Stimulated activated naive CD8-positive, alpha-beta T cell treated with anti-CD3 and anti-CD28 coated beads, Interleukin-15, amount 100 ng/mL, for 72 hours (primary cell): ENCODE measurements at regions not wholly inside any gene's neighbourhood (a gene's known extent, or its start where the extent isn't known, plus 50 kb on each side); places are given as distances from the start of the nearest gene placed in this dataset.

Source experiments
- ATAC-seq: fragments of 150-1000 bp; cut with Tn5 transposase; 2 replicates; pipeline ENCODE4 v1.10.0; 2021; ENCODE audit warnings: mild to moderate bottlenecking, moderate library complexity
- DNase-seq, 2 donors: peaks; one replicate each; pipeline ENCODE4 v3.0.0; 2021 to 2022
- H3K27ac Mint-ChIP-seq, 2 donors: one replicate each; pipeline ENCODE4 v1.8.0; 2022; ENCODE audit warnings: mild to moderate bottlenecking in 2 of 2, mixed read lengths in 2 of 2, moderate library complexity in 2 of 2
- H3K27me3 Mint-ChIP-seq: one replicate; pipeline ENCODE4 v1.8.0; 2022; ENCODE audit warnings: mixed read lengths
- H3K4me1 Mint-ChIP-seq: one replicate; pipeline ENCODE4 v1.8.0; 2022; ENCODE audit warnings: mild to moderate bottlenecking, mixed read lengths
- H3K4me3 Mint-ChIP-seq, 2 donors: one replicate each; pipeline ENCODE4 v1.8.0; 2022; ENCODE audit warnings: mild to moderate bottlenecking in 2 of 2, mixed read lengths in 2 of 2, moderate library complexity in 1 of 2
- H3K9me3 Mint-ChIP-seq, 2 donors: one replicate each; pipeline ENCODE4 v1.8.0; 2022; ENCODE audit warnings: mixed read lengths in 2 of 2

- H3K4me3 Mint-ChIP-seq, result no peak overlapping the region
Observed at GRCh38 chr5:2113348-2114131, 230.8 kb upstream of the IRX4 start.

DNA sequence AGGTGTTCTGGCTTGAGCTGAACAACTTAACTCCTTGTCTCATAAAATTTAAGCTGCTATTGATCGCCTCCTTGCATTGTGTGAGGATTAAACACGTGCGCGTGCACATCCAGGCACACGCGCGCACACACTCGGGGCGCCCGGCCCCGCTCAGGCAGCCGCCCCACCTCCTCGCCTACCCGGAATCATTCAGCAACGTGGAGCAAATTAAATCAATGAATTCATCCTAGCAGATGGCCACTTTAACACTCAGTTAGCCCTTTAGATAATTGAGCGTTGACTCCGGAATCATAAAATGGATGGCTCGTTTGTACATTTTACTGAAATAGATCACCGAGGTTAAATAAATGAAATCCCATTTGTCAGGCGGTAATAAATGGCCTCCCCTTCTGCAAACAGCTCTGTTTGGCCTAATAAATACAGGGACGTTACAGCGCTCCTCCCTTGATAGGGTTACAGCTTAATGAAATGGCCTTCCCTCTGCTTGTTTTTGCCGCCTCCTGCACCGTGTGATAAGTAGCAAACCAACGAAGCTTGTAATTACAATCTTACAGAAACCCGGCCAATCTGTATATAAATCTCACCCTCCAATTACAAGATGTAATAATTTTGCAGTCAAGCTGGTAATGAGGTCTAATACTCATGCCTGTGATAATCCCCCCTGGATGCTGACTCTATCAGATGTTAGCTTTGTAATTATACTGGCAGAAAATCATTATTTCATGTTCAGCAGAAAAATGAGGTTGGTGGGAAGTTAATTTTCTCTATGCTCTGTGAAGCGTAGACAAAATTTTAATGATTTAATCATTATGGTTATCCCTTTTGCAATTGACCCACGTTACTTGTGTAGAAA lies 229.7 kb upstream of the IRX4 start:
- no peaks in the 10 kb centered on the region for H3K9me3 Mint-ChIP-seq
- DNase-seq (no peak), ATAC-seq (no peak)
- no peak overlapping the region for H3K4me3 Mint-ChIP-seq
- no peak overlapping the region for H3K27ac Mint-ChIP-seq
- H3K4me1 Mint-ChIP-seq, result no peaks in the 10 kb centered on the region
- H3K27me3 Mint-ChIP-seq, result peaks cover 7% of the 10 kb centered on the region

More at GRCh38 chr5:2113348-2114131, 230.8 kb upstream of the IRX4 start:
- no peaks in the 10 kb centered on the region for H3K4me1 Mint-ChIP-seq
- no peaks in the 10 kb centered on the region for H3K9me3 Mint-ChIP-seq
- ATAC-seq, result no peak
- H3K27me3 Mint-ChIP-seq, result peaks cover 13% of the 10 kb centered on the region
- no peak overlapping the region for H3K27ac Mint-ChIP-seq
- DNase-seq, result no peak

DNA sequence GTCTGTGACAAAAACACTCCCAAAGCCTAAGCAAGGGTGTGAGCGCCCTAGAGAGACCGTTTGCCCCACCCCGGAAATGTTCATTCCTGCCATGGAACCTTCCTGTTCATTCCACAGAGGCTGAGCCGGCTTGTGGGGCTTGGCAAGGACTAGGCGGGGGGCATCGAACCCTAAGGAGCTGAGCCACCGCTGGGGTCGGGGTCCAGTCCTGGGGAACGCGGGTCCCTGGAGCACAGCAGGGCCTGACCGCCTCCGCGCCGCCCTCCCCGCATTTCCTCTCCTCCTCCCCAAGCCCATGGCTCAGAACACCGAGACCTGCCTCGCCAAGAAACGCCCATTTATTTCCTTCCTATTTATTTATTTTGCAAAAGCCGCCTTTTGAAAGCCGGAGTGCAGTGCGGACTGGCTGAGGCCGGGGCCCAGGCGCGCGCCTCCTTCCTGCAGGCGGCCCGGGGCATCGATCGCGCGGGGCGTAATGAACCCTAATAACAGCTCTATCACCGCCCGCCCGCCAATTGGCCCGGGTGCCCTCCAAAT lies 228.9 kb upstream of the IRX4 start:
- ATAC-seq (no peak), DNase-seq (no peak)
- no peaks in the 10 kb centered on the region for H3K4me1 Mint-ChIP-seq
- H3K27me3 Mint-ChIP-seq, result peaks cover 7% of the 10 kb centered on the region
- no peak overlapping the region for H3K27ac Mint-ChIP-seq
- H3K9me3 Mint-ChIP-seq, result no peaks in the 10 kb centered on the region
- no peak overlapping the region for H3K4me3 Mint-ChIP-seq

DNA sequence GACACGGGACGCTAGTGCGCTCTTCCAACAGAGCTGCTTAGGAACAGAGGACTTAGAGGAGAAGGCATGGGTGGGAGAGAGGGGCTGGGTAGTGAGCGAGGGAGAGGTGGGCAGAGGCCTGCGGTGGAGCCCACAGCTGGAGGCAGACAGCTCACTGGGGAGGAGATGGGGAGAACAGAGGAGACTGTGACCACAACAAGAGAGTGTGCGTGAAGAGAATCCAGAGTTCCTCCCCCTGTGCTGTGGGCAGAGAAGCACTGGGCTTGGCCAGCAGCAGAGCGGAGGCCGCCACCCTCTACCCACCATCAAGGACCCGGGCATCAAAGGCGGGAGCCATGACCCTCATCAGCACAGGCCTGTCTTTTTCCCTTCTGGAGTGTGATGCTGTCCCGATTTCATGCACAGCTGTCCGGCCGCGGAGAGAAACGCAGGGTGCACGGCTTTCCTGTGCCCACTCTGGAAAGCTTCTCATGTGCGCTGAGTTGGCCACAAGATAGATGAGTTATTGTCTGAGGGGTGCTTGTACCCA lies 228.3 kb upstream of the IRX4 start:
- Mint-ChIP-seq H3K27ac (no peak overlapping the region), H3K4me1 (no peaks in the 10 kb centered on the region), H3K4me3 (no peak overlapping the region), H3K9me3 (peaks cover 4 to 5% of the 10 kb centered on the region in 2 donors), H3K27me3 (peaks cover 7% of the 10 kb centered on the region)
- no peak for ATAC-seq
- DNase-seq, result no peak

GRCh38 chr5:2110137-2110933 lies 227.6 kb upstream of the IRX4 start:
- DNase-seq (no peak), ATAC-seq (no peak)
- Mint-ChIP-seq H3K9me3 (peaks cover 10 to 11% of the 10 kb centered on the region in 2 donors), H3K4me3 (no peak overlapping the region), H3K27ac (no peak overlapping the region), H3K4me1 (no peaks in the 10 kb centered on the region), H3K27me3 (peaks cover 7% of the 10 kb centered on the region)

GRCh38 chr5:2109566-2109965 lies 226.8 kb upstream of the IRX4 start:
- H3K9me3 Mint-ChIP-seq, result peaks cover 10 to 12% of the 10 kb centered on the region in 2 donors
- no peak overlapping the region for H3K27ac Mint-ChIP-seq
- ATAC-seq (no peak), DNase-seq (no peak)
- H3K4me1 Mint-ChIP-seq, result no peaks in the 10 kb centered on the region
- no peak overlapping the region for H3K4me3 Mint-ChIP-seq
- H3K27me3 Mint-ChIP-seq, result peaks cover 7% of the 10 kb centered on the region

GRCh38 chr5:2106721-2107120 lies 224.0 kb upstream of the IRX4 start:
- Mint-ChIP-seq H3K9me3 (peaks cover 10 to 12% of the 10 kb centered on the region in 2 donors), H3K27ac (no peak overlapping the region), H3K27me3 (no peaks in the 10 kb centered on the region), H3K4me1 (no peaks in the 10 kb centered on the region), H3K4me3 (no peak overlapping the region)
- no peak for DNase-seq
- ATAC-seq, result no peak

- ATAC-seq, result no peak
- no peak overlapping the region for H3K4me3 Mint-ChIP-seq
- H3K4me1 Mint-ChIP-seq, result no peaks in the 10 kb centered on the region
- peaks cover 10 to 12% of the 10 kb centered on the region in 2 donors for H3K9me3 Mint-ChIP-seq
- DNase-seq, result no peak
- no peaks in the 10 kb centered on the region for H3K27me3 Mint-ChIP-seq
- H3K27ac Mint-ChIP-seq, result no peak overlapping the region
Observed at GRCh38 chr5:2105141-2105540, 222.4 kb upstream of the IRX4 start.

- ATAC-seq (no peak), DNase-seq (no peak)
- Mint-ChIP-seq H3K9me3 (peaks cover 10 to 12% of the 10 kb centered on the region in 2 donors), H3K27me3 (no peaks in the 10 kb centered on the region), H3K4me1 (no peaks in the 10 kb centered on the region), H3K27ac (no peak overlapping the region), H3K4me3 (no peak overlapping the region)
Observed at GRCh38 chr5:2103940-2104339, 221.2 kb upstream of the IRX4 start.

DNA sequence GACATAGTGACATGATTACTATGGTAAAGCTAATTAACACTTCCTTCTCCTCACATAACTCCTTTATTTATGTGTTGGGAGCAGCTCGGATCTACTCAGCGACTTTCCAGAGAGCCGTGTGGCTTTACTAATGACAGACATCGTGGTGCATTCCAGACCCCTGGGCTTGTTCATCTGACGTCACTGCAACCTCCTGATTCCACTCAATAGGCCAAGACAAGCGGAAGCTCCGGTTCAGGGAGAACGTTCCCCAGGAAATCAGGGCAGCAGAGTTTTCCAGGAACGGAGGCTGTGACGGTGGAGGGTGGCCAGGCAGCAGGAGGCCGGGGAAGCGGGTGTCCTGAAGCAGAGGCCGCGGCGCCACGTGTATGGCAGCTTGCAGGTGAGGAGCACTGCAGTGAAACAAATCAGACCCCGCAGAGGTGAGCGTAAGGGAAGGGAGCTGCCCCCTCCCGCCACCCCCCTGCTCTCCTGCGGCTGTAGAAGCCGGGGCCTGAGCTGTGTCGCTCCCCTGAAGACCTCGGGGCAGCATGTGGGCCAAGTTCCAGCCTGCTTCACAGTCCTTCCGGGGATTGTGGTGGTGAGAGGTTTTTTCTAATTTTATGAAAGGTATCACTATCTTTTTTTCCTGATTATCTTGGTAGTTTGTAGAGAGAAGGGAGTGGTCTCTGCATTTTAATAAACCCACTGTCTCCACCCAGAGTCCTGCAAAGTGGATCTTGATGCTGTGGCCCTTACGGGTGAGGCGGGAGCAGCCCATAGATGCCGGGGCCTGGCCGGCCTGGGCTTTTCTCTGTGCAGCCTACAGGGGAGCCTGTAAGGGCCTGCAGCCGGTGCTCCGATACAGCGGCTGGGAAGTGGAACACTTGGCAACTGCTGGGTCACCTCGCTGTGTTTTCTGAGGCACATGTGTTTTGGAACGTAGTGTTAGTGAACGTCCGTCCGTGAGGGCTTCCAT lies 220.4 kb upstream of the IRX4 start:
- H3K27ac Mint-ChIP-seq, result no peak overlapping the region
- DNase-seq, result no peak
- no peak overlapping the region for H3K4me3 Mint-ChIP-seq
- H3K27me3 Mint-ChIP-seq, result no peaks in the 10 kb centered on the region
- H3K9me3 Mint-ChIP-seq, result peaks cover 10 to 12% of the 10 kb centered on the region in 2 donors
- no peak for ATAC-seq
- H3K4me1 Mint-ChIP-seq, result no peaks in the 10 kb centered on the region

GRCh38 chr5:2101685-2102084 lies 219.0 kb upstream of the IRX4 start:
- no peaks in the 10 kb centered on the region for H3K4me1 Mint-ChIP-seq

GRCh38 chr5:2096887-2097505 lies 214.3 kb upstream of the IRX4 start:
- Mint-ChIP-seq H3K4me1 (no peaks in the 10 kb centered on the region), H3K27me3 (peaks cover 11% of the 10 kb centered on the region), H3K27ac (no peak overlapping the region), H3K4me3 (no peak overlapping the region), H3K9me3 (no peaks in the 10 kb centered on the region)
- DNase-seq, result no peak
- ATAC-seq, result no peak

More at GRCh38 chr5:2101685-2102084, 219.0 kb upstream of the IRX4 start:
- Mint-ChIP-seq H3K27me3 (no peaks in the 10 kb centered on the region), H3K9me3 (peaks cover 10 to 12% of the 10 kb centered on the region in 2 donors), H3K4me3 (no peak overlapping the region), H3K27ac (no peak overlapping the region)
- DNase-seq (no peak), ATAC-seq (no peak)

DNA sequence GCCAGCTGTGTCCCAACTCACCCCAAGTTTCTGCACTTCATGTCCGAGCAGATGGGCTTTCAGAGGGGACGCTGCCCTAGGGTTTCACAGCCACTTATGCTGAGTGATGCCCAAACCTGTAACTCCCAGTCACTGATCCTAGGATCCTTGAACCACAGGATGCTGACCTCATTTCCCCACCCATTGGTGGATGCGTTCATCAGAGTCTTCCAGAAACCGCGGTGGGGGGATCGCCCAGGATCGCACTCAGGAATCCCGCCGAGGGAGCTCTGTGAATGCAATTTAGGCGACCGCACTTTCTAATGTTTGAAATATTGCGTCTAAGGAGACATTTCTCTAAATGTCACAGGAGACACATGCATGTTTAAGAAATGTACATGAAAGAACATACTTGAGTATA lies 212.3 kb upstream of the IRX4 start:
- no peak overlapping the region for H3K4me3 Mint-ChIP-seq
- DNase-seq, result no peak
- H3K27me3 Mint-ChIP-seq, result peaks cover 11% of the 10 kb centered on the region
- no peaks in the 10 kb centered on the region for H3K9me3 Mint-ChIP-seq
- H3K4me1 Mint-ChIP-seq, result no peaks in the 10 kb centered on the region
- no peak for ATAC-seq
- H3K27ac Mint-ChIP-seq, result no peak overlapping the region

DNA sequence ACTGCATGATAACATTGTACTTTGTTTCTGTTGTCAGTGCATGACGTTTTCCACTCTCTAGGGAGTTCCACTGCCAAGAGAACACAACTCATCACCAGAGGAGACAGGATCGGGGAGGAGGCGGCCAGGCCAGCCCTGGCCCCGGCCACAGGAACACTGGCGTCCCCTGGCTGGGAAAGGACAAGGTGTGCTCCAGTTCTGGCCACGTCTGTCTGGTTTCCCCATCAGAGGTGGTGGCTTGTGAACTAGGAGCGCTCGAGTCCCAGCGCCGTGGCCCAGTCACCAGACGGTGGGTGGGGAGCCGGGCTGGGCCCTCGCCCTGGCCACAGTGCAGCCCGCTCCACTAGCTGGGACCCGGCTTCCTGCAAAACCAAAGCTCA lies 211.9 kb upstream of the IRX4 start:
- ATAC-seq (no peak), DNase-seq (no peak)
- Mint-ChIP-seq H3K4me1 (no peaks in the 10 kb centered on the region), H3K27me3 (peaks cover 12% of the 10 kb centered on the region), H3K9me3 (no peaks in the 10 kb centered on the region), H3K27ac (no peak overlapping the region), H3K4me3 (no peak overlapping the region)
